Erythroblast (primary cell): ENCODE measurements at regions not wholly inside any gene's neighbourhood (a gene's known extent, or its start where the extent isn't known, plus 50 kb on each side); places are given as distances from the start of the nearest gene placed in this dataset.

ENCODE experiments used
- GATA1 ChIP-seq: IDR thresholded peaks from 2 replicates; pipeline ENCODE4 v1.6.1; 2011; ENCODE audit warnings: low read depth, mild to moderate bottlenecking, control low read depth, low read length, moderate library complexity
- POLR2A ChIP-seq: IDR thresholded peaks from 2 replicates; pipeline ENCODE4 v1.6.1; 2011; ENCODE audit warnings: mild to moderate bottlenecking, low read length

DNA sequence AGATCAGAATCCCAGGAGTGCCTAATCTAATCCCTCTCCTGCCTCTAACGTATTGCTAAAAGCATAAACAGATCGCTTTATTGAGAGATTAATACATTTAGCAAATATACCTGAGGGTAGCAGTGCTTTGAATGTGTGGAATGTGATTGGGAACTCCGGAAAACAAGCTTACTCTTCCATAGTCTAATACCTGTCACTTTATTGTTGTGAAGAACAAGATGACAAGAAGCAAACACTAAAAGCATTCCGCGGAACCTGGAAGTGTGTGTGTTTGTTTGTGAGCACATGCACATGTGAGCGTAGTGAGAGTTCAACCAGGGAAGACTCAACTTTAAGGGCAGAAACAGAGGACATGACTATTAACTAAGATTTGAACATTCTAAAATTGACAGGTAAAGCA is 265.0 kb upstream of the GJE1 start:
- no peak for TF ChIP-seq POLR2A
- no peak for TF ChIP-seq GATA1
